Activated CD4-positive, alpha-beta T cell treated with anti-CD3 and anti-CD28 coated beads, Interleukin-10, Interleukin-2, amounts not matched to agents 100 ng/mL and 50 ng/mL, durations not matched to agents 16 hours and 8 hours (primary cell): ENCODE measurements at regions not wholly inside any gene's neighbourhood (a gene's known extent, or its start where the extent isn't known, plus 50 kb on each side); places are given as distances from the start of the nearest gene placed in this dataset.

Source experiments
- DNase-seq: peaks from one replicate; pipeline ENCODE4 v3.0.0-alpha.2; 2020

DNA sequence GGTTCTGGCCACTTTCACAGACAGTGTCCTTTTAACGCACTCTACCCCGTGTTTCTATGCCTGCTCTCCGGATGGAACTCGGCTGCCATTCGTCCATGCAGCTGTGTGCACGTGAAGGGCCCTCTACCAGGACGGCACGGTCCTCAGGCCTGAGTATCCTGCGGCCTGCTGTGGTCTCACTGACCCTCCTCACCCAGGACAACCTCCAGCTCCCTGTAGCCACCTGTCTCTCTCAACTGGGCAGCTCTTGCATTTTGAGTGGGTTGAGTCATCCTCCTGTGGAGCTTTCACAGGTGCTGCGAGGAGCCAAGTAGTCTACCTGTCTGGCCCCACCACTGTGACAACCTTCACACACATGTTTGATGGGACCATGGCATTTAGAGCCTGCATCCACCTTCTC is 321.7 kb upstream of the TSHZ3 start:
- no peak for DNase-seq

DNA sequence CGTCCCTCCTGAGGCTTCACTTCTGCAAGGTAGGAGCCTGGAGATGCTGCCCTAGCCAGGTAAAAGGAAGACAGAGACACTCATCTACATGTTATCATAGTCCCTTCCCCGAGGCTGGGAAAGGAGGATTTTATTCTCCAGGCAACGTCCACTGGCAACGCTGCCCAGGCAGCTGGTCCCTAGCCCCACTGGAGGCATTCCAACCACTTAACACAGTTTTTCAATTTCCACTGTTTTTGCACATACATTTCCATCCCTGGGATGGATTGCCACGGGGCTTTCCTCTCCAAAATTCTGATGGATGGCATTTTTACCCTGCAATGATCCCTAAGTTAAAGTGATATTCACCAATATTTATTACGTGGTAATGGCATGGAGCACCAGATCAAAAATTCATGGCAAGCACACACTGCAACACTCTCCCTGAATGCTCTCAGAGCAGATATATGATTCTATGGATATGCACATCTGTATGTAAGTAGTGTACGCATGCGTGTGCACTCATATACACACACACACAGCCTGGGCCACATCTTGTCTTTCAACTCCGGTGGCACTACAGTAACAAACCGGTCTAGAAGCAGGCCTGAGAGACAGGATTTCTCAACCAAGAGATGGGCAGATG is 322.3 kb upstream of the TSHZ3 start:
- DNase-seq = no peak

DNA sequence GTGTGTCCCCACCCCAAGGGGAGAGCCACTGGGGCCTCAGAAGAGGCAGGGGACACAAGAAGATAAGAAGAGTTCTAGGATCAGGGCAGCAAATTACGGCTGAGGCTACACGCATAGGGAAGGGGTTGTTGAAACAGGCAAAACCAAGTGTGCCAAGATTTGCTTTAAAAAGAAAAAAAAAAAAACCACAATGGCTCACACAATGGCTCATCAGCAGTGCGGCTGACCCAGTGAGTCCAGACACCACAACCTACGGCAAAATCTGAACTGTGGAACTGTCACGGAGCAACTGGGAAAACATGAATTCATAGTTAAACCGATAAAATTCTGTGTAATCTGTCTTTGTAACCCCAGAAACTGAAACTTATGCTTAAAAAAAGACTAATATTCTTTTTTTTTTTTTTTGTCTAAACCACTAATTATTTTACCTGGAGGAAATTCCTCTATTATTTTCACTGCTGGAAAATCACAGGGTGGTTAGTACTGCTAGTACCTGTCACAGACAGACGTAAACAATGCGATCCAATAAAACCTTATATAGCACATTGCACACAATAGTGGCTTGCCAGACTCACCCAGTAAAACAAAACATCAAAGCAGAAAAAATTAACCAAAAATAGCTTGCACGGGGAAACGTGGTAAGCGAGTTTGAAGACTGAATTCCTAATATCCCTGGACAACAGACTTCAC is 325.4 kb upstream of the TSHZ3 start:
- DNase-seq = no peak

DNA sequence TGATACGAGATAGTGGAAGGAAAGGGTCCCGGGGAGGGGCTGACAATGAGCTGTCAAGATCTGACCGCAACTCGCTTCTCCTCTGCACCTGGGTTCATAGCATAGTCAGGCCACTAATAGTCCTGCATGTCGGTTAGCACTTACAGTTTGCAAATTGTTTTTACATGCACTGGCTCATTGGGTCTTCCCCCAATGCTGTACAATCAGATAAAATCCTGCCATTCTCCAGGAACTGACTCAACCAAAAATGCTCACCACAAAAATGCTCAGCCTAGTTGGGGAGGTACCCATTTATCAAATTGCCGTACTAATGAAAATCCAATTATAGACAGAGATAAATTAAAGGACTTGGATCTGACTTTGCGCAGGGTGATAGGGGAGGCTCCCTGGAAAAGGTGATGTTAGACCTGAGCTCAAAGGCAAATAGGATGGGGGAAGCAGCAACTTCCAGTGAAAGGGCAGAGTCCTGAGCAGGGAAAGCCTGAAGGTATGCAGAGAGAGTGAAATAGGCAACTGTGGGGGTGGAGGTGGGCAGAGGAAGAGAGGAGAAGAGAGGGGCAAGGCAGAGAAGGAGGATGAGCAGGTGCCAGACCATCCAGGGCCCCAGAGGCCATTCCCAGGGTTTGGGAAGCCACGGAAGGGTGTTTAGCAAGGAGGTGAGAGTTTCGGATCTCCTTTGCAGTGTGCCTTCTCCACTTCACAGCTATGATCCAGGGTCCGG is 326.1 kb upstream of the TSHZ3 start:
- DNase-seq = no peak

DNA sequence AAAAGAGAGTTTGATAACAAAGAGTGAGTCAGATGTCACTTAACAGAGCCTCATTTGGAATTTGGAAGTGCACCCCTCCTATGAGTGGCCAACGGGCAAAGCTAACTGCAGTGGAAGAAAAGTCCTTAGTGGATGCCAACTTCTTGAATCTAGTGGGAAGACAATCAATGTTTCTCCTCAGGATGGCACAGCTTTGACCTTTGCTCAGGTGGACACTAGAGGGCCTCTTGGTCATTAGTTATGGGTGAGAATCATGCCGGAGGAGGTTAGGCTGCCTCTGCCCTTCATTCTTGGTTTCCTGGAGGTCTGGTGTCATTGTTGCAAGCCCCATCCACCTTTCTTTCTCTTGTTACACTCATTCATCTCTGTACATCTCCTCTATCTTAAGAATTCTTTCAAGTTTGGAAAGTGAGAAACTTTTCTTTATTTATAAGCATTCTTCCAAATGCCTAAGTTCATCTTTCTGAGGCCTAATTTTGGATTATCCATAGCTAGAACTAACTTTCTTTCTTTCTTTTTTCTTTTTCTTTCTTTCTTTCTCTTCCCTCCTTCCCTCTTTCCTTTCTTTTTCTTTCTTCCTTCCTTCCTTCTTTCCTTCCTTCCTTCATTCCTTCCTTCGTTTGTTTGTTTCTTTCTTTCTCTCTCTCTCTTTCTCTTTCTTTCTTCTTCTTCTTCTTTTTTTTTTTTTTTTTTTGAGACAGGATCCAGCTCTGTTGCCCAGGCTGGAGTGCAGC is 327.2 kb upstream of the TSHZ3 start:
- peak; percentile 14 for DNase-seq

DNA sequence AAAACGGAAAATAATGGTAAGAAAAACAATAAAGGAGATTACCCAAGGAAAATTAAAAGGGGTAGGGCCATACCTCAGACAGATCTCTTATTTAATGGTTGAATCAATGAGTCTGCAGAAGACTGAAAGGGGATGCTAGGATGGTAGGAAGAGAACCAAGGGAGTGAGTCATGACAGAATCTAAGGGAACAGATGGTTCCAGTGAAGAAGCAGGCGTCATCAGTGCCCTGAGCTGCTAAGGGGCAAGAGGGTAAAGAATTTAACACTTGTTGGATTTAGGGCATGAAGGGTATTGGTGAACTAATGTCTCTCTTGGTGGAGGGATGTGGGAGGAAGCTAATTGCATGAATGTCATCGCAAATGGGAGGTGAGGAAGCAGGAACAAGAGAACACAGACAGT is 329.2 kb upstream of the TSHZ3 start:
- DNase-seq = no peak

DNA sequence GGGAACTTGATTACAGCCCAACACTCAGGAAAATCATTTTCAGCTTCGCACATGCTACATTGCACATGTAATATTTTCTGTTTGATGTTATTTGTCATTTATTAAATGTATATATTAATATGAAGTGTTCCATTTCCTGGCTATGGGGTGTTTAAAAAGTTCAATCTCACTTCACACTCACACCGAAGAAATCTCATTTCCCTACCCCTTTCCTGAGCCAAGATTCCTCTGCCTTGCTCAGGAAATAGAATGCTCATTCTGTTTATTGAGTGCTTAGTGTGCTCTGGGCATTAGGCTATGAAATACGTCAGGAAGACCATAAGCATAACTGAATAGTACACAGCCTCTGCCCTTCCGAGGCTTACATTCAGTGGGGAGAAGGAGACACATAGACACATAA is 331.9 kb upstream of the TSHZ3 start:
- DNase-seq = no peak

DNA sequence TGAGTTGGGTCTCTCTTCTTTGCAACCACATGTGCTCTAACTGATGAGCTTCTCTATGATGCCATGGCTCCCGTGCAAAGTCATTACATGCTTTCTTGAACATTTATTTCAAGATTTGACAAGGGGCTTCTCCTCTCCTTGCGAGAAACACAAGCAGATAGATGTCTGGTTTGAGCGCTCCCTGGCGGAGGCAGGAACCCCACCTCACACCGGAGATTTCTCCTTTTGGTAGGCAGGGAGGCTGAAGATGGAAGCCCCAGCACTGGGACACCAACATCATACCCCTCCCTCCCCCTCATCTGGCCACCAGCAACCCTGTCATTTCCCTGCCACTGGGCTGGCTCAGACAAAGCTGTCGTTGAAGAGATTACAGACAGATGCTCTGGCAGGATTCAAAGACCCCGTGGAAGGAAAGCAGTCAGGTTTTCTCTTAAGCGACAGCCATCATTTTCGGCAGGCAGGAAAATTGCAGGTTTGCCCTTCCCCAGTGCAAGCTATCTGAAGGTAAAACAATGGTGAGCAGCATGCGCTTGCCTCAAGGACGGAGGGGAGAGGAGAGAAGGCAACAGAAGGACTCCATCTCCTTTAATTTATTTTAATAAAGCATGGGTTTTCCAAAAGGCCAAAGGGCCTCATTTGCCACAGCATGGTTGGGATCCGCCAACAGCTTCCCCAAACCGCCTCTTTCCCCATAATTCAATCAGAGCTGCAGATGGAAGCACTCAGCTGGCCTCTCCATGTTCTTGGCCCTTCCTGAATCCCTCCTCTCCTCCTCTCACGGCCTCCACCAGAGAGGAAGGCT is 344.1 kb upstream of the TSHZ3 start:
- DNase-seq = no peak

DNA sequence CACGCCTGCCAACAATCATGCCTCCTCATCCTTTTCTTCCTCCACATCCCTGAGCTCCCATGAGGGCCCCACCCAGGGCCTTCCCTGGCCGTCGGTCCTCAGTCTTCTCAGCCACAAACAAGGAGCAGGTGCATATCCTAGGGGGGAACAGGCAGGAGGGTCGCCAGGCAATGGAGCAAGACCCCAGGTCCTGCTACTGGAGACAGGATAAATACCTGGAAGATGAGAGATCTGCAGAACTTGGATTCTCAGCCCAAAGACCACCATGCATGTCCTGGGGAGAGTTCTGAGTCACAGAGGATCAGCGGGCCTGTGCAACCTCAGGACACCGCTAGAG is 344.7 kb upstream of the TSHZ3 start:
- DNase-seq = no peak

DNA sequence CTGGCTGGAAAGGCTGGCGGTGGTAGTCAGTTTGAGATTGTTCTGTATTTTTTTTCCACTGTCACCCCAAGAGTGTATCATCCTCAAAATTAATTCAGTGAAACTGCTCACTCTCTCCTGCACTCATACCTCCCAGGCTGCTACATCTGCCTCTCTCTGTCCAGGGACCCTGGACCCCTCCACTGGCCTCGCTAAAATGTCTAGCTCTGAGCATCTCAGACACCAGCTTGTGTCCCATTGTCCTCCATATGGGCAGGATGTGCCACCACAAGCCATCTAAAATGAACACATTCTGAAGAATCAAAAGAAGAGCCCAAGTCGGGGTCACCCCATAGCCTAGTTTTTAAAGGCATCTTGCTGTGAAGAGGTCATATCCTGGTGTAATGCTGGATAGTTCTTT is 345.5 kb upstream of the TSHZ3 start:
- no peak for DNase-seq

DNA sequence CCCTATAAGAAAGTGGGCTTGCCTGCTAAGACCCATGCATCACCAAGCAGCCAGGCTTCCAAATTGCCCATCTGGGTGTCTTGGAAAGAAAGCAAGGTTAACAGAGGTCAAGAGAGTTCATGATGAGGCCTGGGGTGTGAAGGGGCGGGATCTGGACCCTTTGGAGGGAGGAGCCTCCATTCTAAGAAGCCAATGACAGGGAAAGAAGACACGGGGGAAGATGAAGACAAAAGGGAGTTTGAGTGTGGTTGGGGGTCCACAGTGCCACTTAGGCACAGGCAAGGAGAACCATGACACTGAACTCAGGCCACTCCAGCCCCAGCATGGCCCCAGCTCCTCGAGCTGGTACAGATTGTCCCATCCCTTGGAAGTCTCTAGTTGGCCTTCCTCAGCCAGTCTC is 350.2 kb upstream of the TSHZ3 start:
- DNase-seq = no peak

DNA sequence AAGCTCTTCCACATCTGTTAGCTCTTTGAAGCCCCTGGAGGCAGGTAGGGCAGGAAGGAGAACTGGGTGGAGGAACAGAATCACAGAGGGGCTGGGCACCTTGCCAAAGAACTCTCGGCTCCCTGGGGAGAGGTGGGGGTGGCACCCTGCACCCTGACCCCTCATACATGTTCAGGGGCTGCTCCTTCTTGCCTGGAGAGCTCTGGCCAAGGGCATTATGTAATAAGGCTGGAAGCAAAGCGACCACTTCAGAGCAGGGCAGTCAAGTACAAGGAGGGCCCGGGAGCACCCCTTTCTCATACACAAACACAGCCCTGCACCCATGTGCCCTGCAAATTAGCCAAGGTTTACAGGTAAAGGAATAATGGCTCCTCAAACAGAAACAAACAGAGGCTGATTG is 351.9 kb upstream of the TSHZ3 start:
- DNase-seq = no peak

DNA sequence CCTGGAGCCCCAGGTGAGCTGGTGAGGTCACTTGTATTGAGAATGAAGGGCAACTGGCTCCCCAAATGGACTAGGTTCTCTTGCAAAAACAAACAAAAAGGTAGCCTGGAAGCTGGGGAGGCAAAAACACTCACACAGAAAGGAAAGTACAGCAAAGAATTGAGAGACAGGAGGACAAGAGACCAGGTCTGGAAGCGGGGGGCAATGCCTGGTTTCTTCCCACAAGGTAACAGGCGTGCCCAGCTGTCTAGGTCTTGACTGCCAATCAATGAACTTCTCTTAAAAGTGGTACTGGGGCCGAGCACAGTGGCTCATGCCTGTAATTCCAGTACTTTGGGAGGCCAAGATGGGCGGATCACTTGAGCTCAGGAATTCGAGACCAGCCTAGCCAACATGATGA is 356.4 kb upstream of the TSHZ3 start:
- DNase-seq = no peak

DNA sequence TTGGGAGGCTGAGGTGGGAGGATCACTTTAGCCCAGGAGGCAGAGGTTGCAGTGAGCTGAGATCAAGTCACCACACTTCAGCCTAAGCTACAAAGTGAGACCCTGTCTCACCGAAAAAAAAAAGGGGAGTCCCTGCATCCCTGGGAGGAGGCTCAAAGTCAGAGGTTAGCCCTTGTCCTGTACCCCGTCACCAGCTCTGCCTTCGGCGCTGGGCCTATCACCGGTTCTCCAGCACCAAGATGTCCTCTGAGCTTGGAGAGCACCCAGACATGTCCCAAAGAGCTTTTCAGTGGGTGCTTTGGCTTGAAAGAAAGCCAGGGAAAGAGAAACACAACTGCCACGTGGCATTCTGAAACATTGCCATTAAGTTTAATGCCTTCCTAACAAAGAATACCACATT is 356.9 kb upstream of the TSHZ3 start:
- no peak for DNase-seq

DNA sequence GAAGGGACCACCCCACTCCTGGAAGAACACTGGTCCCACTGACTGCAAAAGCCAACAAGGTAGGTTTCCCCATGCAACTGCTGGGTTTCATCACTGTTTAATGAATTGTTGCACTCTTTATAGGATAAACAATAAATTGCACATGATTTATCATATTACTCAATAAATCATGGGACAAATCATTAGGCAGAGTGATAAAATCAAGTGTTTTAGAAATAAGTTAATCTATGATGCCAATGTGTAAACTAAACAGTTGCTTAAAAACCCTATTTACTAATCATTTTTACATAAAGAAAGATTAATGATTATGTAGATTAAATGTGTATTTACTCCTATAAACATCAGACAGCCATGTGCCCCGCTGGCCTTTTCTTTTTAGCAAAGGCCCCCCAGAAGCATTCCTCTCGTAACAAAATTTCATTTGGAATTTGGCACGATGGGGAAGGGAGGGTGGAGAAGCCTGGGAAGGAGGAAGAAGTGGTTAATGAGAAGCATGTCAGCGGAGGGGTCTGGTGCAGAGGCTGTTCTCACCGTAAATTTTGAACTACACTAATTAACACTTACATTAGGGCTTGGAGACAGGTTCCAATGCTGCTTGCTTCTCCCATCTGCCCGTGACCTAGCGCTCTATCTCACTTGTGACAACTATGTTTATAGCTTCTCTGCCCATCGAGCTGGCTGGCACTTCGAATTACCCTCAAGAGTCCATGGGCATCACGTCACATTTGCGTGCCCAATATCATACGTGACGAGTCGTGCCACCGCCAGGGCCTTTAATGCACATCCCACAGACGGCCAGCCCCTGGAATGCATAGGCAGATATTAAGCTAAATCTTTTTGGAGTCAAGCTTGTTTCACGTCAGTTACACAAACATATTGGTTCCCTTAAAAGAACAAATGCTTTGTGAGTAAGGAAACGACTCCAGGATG is 357.7 kb upstream of the TSHZ3 start:
- no peak for DNase-seq

DNA sequence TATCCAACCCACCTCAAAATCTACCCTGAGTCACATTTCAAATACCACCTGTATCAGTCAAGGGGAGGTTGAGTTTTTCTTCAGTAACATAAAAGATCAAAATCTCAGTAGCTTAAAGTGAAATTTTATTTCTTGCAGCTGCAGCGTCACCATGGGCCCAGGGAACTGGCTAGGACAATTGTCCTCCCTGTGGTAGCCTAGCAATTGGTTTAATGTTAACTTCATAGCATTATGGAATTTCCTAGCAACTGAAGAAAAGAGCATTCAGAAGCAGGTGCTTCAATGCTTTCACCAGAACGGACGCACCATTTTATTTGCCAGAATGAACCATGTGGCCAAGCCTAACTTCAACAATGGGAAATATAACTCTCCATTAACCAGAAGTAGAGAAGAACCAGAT is 359.3 kb upstream of the TSHZ3 start:
- DNase-seq = no peak

DNA sequence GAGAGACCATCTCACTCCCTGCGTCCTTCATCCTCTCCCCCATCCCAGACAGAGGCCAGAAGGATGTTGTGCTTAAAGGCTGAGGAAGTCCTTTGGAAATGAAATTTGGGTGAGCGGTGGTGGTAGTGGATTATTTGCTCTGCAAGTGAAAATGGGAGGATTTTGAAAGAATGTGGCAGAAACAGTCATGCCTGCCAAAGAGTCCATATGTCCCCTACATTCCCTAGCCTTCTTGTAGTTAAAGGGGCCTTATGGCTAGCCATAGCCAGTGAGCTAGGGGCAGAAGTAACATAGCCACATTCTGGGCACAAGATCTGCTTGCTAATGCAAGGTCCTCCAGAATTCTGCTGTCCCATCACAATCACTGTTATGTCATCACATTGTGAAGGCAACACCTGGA is 360.2 kb upstream of the TSHZ3 start:
- no peak for DNase-seq

DNA sequence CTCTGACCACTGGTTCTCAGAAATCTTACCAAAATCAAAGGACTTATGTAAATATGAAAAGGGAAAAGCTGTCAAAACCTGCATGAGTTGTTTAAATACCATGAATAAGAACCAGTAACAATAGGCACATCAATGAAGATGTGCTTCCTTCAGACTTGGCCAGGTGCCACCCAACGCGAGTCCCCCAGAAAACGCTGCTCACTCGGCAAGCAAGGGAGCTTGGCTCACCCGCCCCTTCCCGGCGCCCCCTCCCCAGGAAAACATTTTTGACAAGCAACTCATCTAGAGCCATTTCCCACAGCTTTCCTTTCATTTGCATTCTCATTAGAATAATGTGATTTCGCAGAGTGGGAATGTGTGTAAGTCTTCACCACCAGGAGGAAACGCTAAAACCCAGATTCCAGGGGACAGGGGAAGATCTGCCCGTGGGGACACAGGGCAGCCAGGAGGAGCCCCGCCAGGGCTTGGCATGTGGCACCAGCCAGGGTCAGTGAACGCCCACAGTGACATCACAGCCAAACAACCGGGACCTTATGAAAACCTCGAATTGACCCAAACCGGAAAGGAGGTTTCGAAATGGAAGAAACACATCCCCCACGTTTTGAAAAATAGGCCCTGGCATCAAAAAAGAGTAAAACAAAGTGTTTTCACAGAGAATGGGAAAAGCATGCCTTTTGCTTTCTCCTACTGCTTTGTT is 366.2 kb upstream of the TSHZ3 start:
- no peak for DNase-seq

DNA sequence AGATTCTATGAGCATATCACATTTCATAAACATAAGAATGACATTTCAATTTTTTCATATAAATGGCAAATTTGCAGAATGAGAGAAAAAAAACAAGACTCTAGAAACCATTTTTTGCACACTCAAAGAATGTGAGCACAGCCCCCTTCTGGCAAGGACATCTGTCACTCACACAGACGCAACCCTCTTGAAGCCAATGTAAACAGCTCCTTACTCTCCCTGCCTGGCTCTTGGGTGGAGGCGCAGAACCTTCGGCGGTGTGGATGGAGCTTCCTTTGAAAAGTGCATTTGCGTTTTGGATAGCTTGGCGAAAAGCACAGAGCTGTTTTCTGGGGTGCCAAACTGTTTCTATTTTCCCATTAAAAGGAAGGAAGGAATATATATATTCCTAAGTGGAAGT is 367.6 kb upstream of the TSHZ3 start:
- no peak for DNase-seq

DNA sequence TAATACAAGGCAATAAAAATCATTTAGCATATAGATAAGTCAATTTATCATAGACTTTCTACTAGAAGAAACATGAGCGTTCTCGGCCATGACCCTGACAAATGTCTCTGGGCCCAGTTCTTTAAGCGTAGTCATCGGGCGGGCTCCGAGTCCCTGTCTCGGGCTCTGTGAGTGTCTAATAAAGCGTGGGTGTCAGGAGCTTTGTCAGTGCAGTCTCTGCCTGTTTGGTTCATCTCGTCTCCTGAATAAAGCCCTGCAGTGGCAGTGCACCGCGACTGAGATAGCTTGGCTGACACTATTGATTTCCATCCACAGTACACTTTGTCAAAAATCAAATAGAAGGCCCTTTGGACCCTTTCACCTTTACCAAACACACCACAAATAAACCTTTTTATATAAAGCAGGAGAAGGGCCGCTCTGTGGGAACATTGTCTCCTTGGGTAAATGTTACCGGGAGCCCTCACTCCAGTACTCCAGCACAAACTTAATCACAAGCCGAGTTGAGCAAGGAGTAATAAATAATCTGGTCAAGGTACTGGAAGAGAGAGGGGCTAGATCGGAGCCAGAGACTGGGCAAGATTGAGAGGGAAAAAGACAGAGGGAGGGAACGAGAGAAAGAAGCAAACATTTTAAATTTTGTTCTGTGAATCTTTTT is 368.2 kb upstream of the TSHZ3 start:
- DNase-seq = no peak

DNA sequence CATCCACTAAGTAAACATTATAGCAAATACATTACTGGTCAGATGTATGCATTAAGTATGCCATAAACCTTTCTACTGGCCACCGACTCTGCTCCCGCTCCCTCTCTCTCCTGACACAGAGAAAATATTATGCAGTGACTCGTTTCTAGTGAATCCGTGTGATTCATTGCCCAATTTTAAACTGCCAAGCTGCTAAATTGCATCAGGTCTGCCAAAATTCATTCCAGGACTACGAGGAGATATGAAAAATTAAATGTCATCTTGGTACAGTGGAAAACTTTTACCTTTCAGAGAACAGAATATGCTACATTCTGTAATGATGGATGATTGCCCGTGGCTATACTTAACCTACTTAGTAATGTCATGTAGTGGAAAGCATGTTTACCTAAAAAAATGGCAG is 368.8 kb upstream of the TSHZ3 start:
- no peak for DNase-seq
